Osteocyte (in vitro differentiated cells): ENCODE measurements at regions not wholly inside any gene's neighbourhood (a gene's known extent, or its start where the extent isn't known, plus 50 kb on each side); places are given as distances from the start of the nearest gene placed in this dataset.

ENCODE experiments used
- DNase-seq: peaks from one replicate; pipeline ENCODE4 v3.0.0; 2021; ENCODE audit warnings: mixed read lengths; ENCODE audit not compliant: unreplicated experiment; ENCODE audit errors: extremely low spot score
- H3K27ac Mint-ChIP-seq: one replicate; pipeline ENCODE4 v1.8.0; 2021; ENCODE audit warnings: mild to moderate bottlenecking, mixed read lengths; ENCODE audit not compliant: unreplicated experiment
- H3K27me3 Mint-ChIP-seq: one replicate; pipeline ENCODE4 v1.8.0; 2021; ENCODE audit warnings: mixed read lengths; ENCODE audit not compliant: unreplicated experiment
- H3K36me3 Mint-ChIP-seq: one replicate; pipeline ENCODE4 v1.8.0; 2021; ENCODE audit warnings: mixed read lengths; ENCODE audit not compliant: unreplicated experiment
- H3K4me1 Mint-ChIP-seq: one replicate; pipeline ENCODE4 v1.8.0; 2021; ENCODE audit warnings: mixed read lengths; ENCODE audit not compliant: unreplicated experiment
- H3K4me3 Mint-ChIP-seq: one replicate; pipeline ENCODE4 v1.8.0; 2021; ENCODE audit warnings: mild to moderate bottlenecking, moderate library complexity, mixed read lengths; ENCODE audit not compliant: unreplicated experiment
- H3K9me3 Mint-ChIP-seq: one replicate; pipeline ENCODE4 v1.8.0; 2021; ENCODE audit warnings: mixed read lengths; ENCODE audit not compliant: unreplicated experiment
- TF ChIP-seq, protein P1 (sequence below): fragments of 200-600 bp; sonication (generic); IDR thresholded peaks from 2 replicates; pipeline ENCODE4 v1.5.0; 2021; ENCODE audit warnings: antibody characterized with exemption, mild to moderate bottlenecking, moderate library complexity

- DNase-seq: no peak
- H3K36me3 Mint-ChIP-seq: peaks cover 9% of the 10 kb centered on the region
- no peaks in the 10 kb centered on the region for H3K27me3 Mint-ChIP-seq
- TF ChIP-seq, protein P1, sequence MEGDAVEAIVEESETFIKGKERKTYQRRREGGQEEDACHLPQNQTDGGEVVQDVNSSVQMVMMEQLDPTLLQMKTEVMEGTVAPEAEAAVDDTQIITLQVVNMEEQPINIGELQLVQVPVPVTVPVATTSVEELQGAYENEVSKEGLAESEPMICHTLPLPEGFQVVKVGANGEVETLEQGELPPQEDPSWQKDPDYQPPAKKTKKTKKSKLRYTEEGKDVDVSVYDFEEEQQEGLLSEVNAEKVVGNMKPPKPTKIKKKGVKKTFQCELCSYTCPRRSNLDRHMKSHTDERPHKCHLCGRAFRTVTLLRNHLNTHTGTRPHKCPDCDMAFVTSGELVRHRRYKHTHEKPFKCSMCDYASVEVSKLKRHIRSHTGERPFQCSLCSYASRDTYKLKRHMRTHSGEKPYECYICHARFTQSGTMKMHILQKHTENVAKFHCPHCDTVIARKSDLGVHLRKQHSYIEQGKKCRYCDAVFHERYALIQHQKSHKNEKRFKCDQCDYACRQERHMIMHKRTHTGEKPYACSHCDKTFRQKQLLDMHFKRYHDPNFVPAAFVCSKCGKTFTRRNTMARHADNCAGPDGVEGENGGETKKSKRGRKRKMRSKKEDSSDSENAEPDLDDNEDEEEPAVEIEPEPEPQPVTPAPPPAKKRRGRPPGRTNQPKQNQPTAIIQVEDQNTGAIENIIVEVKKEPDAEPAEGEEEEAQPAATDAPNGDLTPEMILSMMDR: no peak
- H3K4me3 Mint-ChIP-seq: no peak overlapping the region
- H3K27ac Mint-ChIP-seq: no peak overlapping the region
- H3K4me1 Mint-ChIP-seq: peaks cover 6% of the 10 kb centered on the region
- H3K9me3 Mint-ChIP-seq: peaks cover 8% of the 10 kb centered on the region
Measured at GRCh38 chr12:60100852-60101251, 505.0 kb downstream of the SLC16A7 start.

DNA sequence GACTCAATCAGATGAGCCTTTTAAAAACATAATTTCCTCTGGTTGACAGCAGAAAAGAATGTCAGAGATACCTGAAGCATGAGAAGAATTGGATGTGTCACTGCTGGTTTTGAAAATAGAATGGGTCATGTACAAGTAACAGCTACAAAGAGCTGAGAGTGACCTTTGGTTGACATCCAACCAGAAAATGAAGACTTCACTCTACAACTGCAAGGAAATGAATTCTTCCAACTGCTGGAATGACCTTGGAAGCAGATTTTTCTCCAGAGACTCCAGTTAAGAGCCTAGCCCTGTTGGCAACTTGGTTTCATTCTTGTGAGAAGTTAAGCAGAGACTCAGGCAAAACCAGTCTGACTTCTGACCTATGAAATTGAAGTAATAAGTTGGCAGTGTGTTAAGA is 505.9 kb downstream of the SLC16A7 start:
- H3K4me3 Mint-ChIP-seq: no peak overlapping the region
- TF ChIP-seq, protein P1: no peak
- no peaks in the 10 kb centered on the region for H3K27me3 Mint-ChIP-seq
- H3K4me1 Mint-ChIP-seq: peaks cover 7% of the 10 kb centered on the region
- H3K36me3 Mint-ChIP-seq: peaks cover 9% of the 10 kb centered on the region
- peaks cover 8% of the 10 kb centered on the region for H3K9me3 Mint-ChIP-seq
- no peak overlapping the region for H3K27ac Mint-ChIP-seq
- no peak for DNase-seq

DNA sequence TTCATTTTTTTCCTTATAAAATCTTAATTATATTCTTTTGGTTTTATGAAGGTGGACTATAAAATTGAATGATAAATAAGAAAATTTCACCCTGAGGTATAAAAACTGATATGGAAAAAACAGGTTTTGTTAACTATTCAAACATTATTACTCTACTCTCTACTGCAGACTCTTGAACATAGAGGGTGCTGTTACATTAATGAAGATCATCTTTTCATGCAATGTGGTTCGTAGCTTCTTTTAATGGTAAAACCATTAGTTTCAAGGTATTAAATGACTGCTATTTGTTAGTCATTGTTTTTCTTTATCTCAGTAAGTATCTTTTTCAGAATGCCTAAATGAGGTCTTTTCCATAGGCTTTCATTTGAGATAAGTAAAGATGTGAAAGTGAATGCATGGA is 510.4 kb downstream of the SLC16A7 start:
- Mint-ChIP-seq H3K4me1 (peaks cover 8% of the 10 kb centered on the region), H3K36me3 (no peaks in the 10 kb centered on the region), H3K4me3 (no peak overlapping the region), H3K9me3 (no peaks in the 10 kb centered on the region), H3K27me3 (no peaks in the 10 kb centered on the region), H3K27ac (no peak overlapping the region)
- DNase-seq: no peak
- TF ChIP-seq, protein P1: peak; percentile 65

DNA sequence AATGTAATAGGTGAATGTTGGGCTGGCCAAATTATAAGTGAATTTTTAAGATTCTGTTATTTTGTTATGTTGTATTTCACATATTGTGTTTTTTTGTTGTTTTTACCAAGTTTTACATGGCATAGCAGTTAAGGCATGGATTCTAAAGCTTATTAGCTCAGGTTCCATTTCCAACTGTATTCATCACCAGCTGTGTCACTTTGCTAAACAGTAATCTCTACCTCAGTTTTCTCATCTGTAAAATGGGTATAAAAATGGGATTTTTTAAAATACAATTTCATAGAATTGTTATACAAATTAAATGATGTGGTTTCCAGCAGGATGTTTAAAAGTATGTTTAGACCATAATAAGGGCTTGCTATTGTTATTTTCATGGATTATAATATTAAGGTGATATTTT is 512.2 kb downstream of the SLC16A7 start:
- no peak overlapping the region for H3K4me3 Mint-ChIP-seq
- H3K4me1 Mint-ChIP-seq: peaks cover 4% of the 10 kb centered on the region
- H3K36me3 Mint-ChIP-seq: no peaks in the 10 kb centered on the region

DNA sequence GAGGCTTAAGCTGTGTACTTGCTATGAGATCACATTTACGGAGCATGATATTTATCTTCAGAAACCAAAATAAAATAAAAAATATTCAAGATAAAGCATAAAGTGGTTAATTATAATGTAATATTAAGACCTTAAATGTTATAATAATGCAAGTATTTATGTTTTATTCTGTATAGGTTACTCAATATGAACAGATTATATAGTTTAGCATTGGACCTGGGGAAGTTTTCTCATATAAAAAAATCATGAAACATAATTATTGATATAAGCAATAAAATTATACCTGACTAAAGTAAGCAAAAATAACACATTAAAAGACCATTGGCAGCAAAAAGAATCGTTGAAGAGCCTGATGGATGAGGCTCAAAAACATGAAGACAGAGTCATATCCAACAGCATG is 516.2 kb downstream of the SLC16A7 start:
- Mint-ChIP-seq H3K4me3 (no peak overlapping the region), H3K36me3 (no peaks in the 10 kb centered on the region), H3K9me3 (peaks cover 3% of the 10 kb centered on the region), H3K4me1 (no peaks in the 10 kb centered on the region), H3K27ac (no peak overlapping the region), H3K27me3 (no peaks in the 10 kb centered on the region)
- DNase-seq: no peak
- TF ChIP-seq, protein P1: no peak

More for the DNA sequence above, 512.2 kb downstream of the SLC16A7 start:
- H3K27ac Mint-ChIP-seq: no peak overlapping the region
- H3K27me3 Mint-ChIP-seq: no peaks in the 10 kb centered on the region
- no peaks in the 10 kb centered on the region for H3K9me3 Mint-ChIP-seq
- no peak for DNase-seq
- TF ChIP-seq, protein P1: no peak
